ENCODE measurements at regions not wholly inside any gene's neighbourhood (a gene's known extent, or its start where the extent isn't known, plus 50 kb on each side); places are given as distances from the start of the nearest gene placed in this dataset.

DNA sequence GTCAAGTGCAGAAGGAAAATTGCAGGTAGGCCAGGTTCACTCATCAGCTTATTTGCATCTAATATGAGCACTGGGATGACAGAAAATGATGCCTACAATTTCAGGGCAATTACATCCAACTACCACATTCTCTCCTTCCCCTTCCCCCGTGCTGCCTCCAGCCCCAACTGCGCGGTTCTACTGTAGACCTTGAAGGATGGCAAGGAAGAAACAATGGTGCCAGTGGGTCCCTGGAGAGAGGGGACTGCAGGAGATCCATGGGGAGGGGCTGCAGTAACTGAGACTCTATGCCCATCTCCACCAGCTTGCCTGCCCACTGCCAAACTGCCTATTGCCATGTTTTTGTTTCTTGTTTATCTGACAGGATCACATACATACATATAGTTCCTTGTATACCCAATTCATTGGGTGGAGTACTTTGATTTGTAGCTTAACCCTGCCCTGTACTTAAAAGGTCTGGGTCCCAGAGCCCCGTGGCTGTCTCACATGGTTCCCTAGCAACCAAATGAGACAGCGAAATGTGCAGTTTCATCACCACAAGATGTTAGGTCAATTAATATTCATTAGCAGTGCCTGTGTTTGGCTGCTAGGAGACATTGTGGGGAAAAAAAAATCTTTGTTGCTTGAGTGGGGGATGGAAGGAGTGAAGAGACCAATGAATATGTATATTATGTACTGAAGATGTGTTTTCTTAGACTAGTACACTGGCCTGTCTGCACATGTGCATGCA, 253.5 kb upstream of the PLET1 start:
- no peak for TF ChIP-seq POLR2A (IDR thresholded peaks at IDR 0.05)
- TF ChIP-seq, protein P1, sequence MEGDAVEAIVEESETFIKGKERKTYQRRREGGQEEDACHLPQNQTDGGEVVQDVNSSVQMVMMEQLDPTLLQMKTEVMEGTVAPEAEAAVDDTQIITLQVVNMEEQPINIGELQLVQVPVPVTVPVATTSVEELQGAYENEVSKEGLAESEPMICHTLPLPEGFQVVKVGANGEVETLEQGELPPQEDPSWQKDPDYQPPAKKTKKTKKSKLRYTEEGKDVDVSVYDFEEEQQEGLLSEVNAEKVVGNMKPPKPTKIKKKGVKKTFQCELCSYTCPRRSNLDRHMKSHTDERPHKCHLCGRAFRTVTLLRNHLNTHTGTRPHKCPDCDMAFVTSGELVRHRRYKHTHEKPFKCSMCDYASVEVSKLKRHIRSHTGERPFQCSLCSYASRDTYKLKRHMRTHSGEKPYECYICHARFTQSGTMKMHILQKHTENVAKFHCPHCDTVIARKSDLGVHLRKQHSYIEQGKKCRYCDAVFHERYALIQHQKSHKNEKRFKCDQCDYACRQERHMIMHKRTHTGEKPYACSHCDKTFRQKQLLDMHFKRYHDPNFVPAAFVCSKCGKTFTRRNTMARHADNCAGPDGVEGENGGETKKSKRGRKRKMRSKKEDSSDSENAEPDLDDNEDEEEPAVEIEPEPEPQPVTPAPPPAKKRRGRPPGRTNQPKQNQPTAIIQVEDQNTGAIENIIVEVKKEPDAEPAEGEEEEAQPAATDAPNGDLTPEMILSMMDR (IDR thresholded peaks at IDR 0.05), result no peak
- TF ChIP-seq EP300 (IDR thresholded peaks at IDR 0.05), result no peak

All from ovary (tissue), 3 donors.